GM10266 (cell line): ENCODE measurements at regions not wholly inside any gene's neighbourhood (a gene's known extent, or its start where the extent isn't known, plus 50 kb on each side); places are given as distances from the start of the nearest gene placed in this dataset.

Source experiments
- DNase-seq: peaks from one replicate; pipeline ENCODE4 v3.0.0; 2012; ENCODE audit errors: extremely low spot score
- TF ChIP-seq, protein P1 (sequence below): IDR thresholded peaks from 2 replicates; pipeline ENCODE4 v1.5.1; 2012; ENCODE audit warnings: mild to moderate bottlenecking, low read depth; ENCODE audit not compliant: control insufficient read depth, insufficient read depth; ENCODE audit errors: missing control alignments

- no peak for DNase-seq
- TF ChIP-seq, protein P1, sequence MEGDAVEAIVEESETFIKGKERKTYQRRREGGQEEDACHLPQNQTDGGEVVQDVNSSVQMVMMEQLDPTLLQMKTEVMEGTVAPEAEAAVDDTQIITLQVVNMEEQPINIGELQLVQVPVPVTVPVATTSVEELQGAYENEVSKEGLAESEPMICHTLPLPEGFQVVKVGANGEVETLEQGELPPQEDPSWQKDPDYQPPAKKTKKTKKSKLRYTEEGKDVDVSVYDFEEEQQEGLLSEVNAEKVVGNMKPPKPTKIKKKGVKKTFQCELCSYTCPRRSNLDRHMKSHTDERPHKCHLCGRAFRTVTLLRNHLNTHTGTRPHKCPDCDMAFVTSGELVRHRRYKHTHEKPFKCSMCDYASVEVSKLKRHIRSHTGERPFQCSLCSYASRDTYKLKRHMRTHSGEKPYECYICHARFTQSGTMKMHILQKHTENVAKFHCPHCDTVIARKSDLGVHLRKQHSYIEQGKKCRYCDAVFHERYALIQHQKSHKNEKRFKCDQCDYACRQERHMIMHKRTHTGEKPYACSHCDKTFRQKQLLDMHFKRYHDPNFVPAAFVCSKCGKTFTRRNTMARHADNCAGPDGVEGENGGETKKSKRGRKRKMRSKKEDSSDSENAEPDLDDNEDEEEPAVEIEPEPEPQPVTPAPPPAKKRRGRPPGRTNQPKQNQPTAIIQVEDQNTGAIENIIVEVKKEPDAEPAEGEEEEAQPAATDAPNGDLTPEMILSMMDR: no peak
These were observed 60.6 kb upstream of the PRDM11 start for GRCh38 chr11:45085646-45086501.

- DNase-seq: no peak
- TF ChIP-seq, protein P1: no peak
These were observed 59.9 kb upstream of the PRDM11 start for GRCh38 chr11:45086526-45086925.

- no peak for DNase-seq
- TF ChIP-seq, protein P1: no peak
These were observed 59.1 kb upstream of the PRDM11 start for GRCh38 chr11:45087086-45087899.

- DNase-seq: no peak
- TF ChIP-seq, protein P1: no peak
These were observed 58.6 kb upstream of the PRDM11 start for GRCh38 chr11:45087900-45088160.

DNA sequence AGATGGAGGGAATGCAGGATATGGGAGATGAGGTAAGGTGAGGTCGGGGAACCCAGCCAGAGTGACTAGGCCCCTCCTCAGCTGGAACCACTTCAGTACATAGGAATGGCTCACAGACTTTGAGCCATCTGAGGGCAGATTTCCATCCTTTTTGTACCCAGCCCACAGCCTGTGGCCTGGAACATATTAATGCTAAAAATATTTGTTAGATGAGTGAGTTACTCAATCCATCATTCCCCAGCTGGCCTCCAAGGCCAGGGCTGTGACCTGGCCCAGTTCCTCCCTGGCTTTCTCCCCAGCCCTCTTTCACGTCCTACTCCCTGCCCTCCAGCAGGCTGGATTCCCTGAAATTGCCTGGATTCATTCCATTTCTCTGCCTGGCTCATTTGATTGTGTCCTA is 57.2 kb upstream of the PRDM11 start:
- no peak for DNase-seq
- TF ChIP-seq, protein P1: no peak

DNA sequence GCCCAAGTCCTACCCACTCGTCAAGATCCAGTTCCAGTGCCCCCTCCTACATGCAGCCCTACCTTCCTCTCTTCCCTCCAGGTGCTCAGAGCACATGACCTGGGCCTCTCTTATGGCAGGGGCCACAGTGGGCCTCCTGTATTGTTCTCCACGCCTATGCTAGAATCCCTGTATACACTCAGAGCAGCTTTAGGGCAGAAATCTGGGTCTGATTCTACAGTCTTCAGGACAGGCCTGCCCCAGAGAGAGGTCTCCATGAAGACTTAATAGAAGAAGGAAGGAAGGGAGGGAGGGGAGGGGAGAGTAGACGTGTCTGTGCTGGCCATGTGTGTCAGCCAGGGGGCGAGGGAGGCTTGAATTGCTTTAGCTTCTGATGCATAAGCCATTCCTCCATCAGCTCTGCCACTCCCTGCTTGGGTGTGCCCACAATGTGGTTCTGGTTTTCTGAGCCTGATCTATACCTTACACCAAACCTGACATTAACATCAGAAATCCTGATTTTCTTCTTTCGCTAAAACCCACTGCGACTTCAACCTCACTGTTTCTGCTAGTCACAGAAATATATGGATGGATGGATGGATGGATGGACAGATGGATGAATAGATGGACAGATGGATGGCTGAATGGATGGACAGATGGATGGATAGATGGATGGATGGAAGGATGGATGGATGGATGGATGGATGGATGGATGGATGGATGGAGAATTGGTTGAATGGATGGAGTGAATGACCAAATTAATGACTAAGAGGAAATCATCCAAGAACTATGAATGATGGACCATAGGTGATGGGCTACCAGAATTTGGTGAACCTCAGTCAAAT is 56.6 kb upstream of the PRDM11 start:
- no peak for DNase-seq
- TF ChIP-seq, protein P1: no peak
